HCT116 (cell line): ENCODE measurements at regions not wholly inside any gene's neighbourhood (a gene's known extent, or its start where the extent isn't known, plus 50 kb on each side); places are given as distances from the start of the nearest gene placed in this dataset.

Experiments
- CEBPB ChIP-seq: IDR thresholded peaks from 2 replicates; pipeline ENCODE4 v1.6.1; 2012; ENCODE audit warnings: low read depth
- CTCF ChIP-seq, 3 experiments: fragments of 200-600 bp in 1 of 3; sonication (generic) in 1 of 3; IDR thresholded peaks in 2 of 3; conservative IDR thresholded peaks in 1 of 3; 2 replicates each; pipeline ENCODE4 v1.5.1; 2012 to 2017; ENCODE audit warnings: low read depth in 2 of 3, low read length in 2 of 3, antibody characterized with exemption in 1 of 3, borderline replicate concordance in 1 of 3, control low read depth in 1 of 3, mild to moderate bottlenecking in 1 of 3, mixed read lengths in 1 of 3, mixed run types in 1 of 3, moderate library complexity in 1 of 3; ENCODE audit not compliant: insufficient read depth in 1 of 3
- EZH2 ChIP-seq: fragments of 200-600 bp; sonication (generic); IDR thresholded peaks from 2 replicates; pipeline ENCODE4 v1.6.1; 2017; ENCODE audit warnings: antibody characterized with exemption, mixed run types
- EZH2phosphoT487 ChIP-seq: fragments of 200-600 bp; IDR thresholded peaks from 2 replicates; pipeline ENCODE4 v1.6.1; 2018; ENCODE audit warnings: antibody characterized with exemption, borderline replicate concordance
- FOSL1 ChIP-seq: IDR thresholded peaks from 2 replicates; pipeline ENCODE4 v1.6.1; 2012; ENCODE audit warnings: low read depth
- JUND ChIP-seq: IDR thresholded peaks from 2 replicates; pipeline ENCODE4 v1.6.1; 2012
- MAX ChIP-seq: IDR thresholded peaks from 2 replicates; pipeline ENCODE4 v1.6.1; 2012
- POLR2A ChIP-seq: IDR thresholded peaks from 2 replicates; pipeline ENCODE4 v1.7.0; 2011; ENCODE audit warnings: borderline replicate concordance; ENCODE audit not compliant: insufficient read depth, insufficient read length; ENCODE audit errors: extremely low read depth
- POLR2AphosphoS5 ChIP-seq: IDR thresholded peaks from 2 replicates; pipeline ENCODE4 v1.6.1; 2011; ENCODE audit warnings: mild to moderate bottlenecking, low read depth, low read length, moderate library complexity
- RAD21 ChIP-seq: IDR thresholded peaks from 2 replicates; pipeline ENCODE4 v1.6.1; 2012; ENCODE audit warnings: low read depth, mild to moderate bottlenecking
- SIN3A ChIP-seq: IDR thresholded peaks from 2 replicates; pipeline ENCODE4 v1.6.1; 2012; ENCODE audit warnings: low read depth
- ZNF274 ChIP-seq: fragments of 200-500 bp; sonication (Bioruptor generic); IDR thresholded peaks from 2 replicates; pipeline ENCODE4 v1.6.1; 2014; ENCODE audit warnings: mild to moderate bottlenecking, low read depth, low read length, inconsistent platforms
- TF ChIP-seq, protein P1 (sequence below): IDR thresholded peaks from 2 replicates; pipeline ENCODE4 v1.6.1; 2012; ENCODE audit warnings: low read depth
- TF ChIP-seq, protein P2 (sequence below): IDR thresholded peaks from 2 replicates; pipeline ENCODE4 v1.6.1; 2012

DNA sequence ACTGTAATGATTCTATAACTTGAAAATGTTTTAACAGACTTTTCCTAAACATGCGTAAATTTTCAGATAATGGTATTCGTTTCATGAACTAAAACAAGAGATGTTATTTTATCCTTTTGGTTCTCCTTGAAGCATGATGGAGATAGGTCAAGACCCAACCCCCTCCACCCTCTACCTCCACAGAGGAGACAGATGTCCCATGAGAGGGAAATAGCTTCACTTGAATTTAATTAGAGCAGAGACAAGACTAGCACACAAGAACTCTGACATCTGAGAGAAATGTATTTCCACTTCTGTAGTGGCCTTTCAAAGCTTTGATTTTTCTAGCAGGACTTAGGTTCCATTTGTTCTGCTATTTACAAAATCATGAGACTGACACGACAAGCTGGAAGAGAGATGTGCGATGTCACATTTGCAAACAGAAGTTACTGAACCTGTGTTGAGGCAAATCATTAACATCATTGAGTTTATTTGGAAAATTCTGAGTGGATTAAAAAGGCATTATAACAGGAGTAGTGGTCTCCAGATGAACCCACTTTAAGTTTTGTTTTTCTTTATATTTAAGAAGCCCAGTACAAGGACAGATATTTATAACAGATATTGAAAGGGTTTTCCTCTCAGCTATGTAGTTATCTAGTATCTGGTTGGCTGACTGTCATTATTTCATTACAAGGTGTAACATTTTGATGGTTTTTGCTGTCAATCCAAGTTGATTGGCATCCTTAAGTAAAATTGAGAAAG is 276.2 kb downstream of the ASXL3 start:
- no peak for TF ChIP-seq SIN3A
- TF ChIP-seq CTCF (IDR thresholded peaks at IDR 0.05 in 2 of 3, conservative IDR thresholded peaks at IDR 0.05 in 1 of 3; ENCODE audit: borderline replicate concordance in 1 of 3, insufficient read depth in 1 of 3, low read depth in 2 of 3, low read length in 2 of 3) = no peak
- no peak for TF ChIP-seq FOSL1
- TF ChIP-seq, protein P1, sequence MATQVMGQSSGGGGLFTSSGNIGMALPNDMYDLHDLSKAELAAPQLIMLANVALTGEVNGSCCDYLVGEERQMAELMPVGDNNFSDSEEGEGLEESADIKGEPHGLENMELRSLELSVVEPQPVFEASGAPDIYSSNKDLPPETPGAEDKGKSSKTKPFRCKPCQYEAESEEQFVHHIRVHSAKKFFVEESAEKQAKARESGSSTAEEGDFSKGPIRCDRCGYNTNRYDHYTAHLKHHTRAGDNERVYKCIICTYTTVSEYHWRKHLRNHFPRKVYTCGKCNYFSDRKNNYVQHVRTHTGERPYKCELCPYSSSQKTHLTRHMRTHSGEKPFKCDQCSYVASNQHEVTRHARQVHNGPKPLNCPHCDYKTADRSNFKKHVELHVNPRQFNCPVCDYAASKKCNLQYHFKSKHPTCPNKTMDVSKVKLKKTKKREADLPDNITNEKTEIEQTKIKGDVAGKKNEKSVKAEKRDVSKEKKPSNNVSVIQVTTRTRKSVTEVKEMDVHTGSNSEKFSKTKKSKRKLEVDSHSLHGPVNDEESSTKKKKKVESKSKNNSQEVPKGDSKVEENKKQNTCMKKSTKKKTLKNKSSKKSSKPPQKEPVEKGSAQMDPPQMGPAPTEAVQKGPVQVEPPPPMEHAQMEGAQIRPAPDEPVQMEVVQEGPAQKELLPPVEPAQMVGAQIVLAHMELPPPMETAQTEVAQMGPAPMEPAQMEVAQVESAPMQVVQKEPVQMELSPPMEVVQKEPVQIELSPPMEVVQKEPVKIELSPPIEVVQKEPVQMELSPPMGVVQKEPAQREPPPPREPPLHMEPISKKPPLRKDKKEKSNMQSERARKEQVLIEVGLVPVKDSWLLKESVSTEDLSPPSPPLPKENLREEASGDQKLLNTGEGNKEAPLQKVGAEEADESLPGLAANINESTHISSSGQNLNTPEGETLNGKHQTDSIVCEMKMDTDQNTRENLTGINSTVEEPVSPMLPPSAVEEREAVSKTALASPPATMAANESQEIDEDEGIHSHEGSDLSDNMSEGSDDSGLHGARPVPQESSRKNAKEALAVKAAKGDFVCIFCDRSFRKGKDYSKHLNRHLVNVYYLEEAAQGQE = no peak
- TF ChIP-seq MAX = no peak
- TF ChIP-seq POLR2A = no peak
- TF ChIP-seq POLR2AphosphoS5 = no peak
- no peak for TF ChIP-seq RAD21
- no peak for TF ChIP-seq ZNF274
- TF ChIP-seq, protein P2, sequence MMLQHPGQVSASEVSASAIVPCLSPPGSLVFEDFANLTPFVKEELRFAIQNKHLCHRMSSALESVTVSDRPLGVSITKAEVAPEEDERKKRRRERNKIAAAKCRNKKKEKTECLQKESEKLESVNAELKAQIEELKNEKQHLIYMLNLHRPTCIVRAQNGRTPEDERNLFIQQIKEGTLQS = no peak
- TF ChIP-seq JUND = no peak
- no peak for TF ChIP-seq EZH2
- TF ChIP-seq CEBPB = no peak
- no peak for TF ChIP-seq EZH2phosphoT487
